GM12873 (cell line): ENCODE measurements at regions not wholly inside any gene's neighbourhood (a gene's known extent, or its start where the extent isn't known, plus 50 kb on each side); places are given as distances from the start of the nearest gene placed in this dataset.

Experiments
- CTCF ChIP-seq: IDR thresholded peaks from 2 replicates; pipeline ENCODE4 v1.5.1; 2012; ENCODE audit warnings: low read depth, mild to moderate bottlenecking, moderate library complexity, low read length, control low read depth; ENCODE audit not compliant: insufficient read depth; ENCODE audit errors: missing control alignments

- no peak for TF ChIP-seq CTCF
Measured at GRCh38 chr9:573691-574410, 267.6 kb upstream of the DMRT1 start.

- no peak for TF ChIP-seq CTCF
Measured at GRCh38 chr9:575139-575538, 266.4 kb upstream of the DMRT1 start.

GRCh38 chr9:580652-581342 is 260.7 kb upstream of the DMRT1 start:
- no peak for TF ChIP-seq CTCF

GRCh38 chr9:581673-582497 is 259.6 kb upstream of the DMRT1 start:
- TF ChIP-seq CTCF: peak; percentile 67

GRCh38 chr9:582775-583174 is 258.7 kb upstream of the DMRT1 start:
- TF ChIP-seq CTCF: no peak

- no peak for TF ChIP-seq CTCF
Measured at GRCh38 chr9:587527-587926, 254.0 kb upstream of the DMRT1 start.

GRCh38 chr9:588981-589380 is 252.5 kb upstream of the DMRT1 start:
- no peak for TF ChIP-seq CTCF
